Esophagus squamous epithelium (tissue), 4 donors: ENCODE measurements at regions not wholly inside any gene's neighbourhood (a gene's known extent, or its start where the extent isn't known, plus 50 kb on each side); places are given as distances from the start of the nearest gene placed in this dataset.

Source experiments
- CTCF ChIP-seq, 6 experiments: fragments of 450-650 bp in 4 of 6; fragments of 200-600 bp in 2 of 6; sonication (generic) in 2 of 6; IDR thresholded peaks; one replicate each; pipeline ENCODE4 v1.5.1; 2016 to 2019; ENCODE audit warnings: antibody characterized with exemption in 6 of 6, mild to moderate bottlenecking in 4 of 6, moderate library complexity in 4 of 6
- POLR2A ChIP-seq, 4 donors: fragments of 450-650 bp; IDR thresholded peaks; one replicate each; pipeline ENCODE4 v1.6.1; 2017; ENCODE audit warnings: antibody characterized with exemption in 4 of 4, mild to moderate bottlenecking in 4 of 4, moderate library complexity in 3 of 4

GRCh38 chr7:46212425-46213153, 291.5 kb upstream of the IGFBP3 start:
- no peak for TF ChIP-seq POLR2A (IDR thresholded peaks at IDR 0.05)
- TF ChIP-seq CTCF (IDR thresholded peaks at IDR 0.05), result no peak
